SH-SY5Y (cell line): ENCODE measurements at regions not wholly inside any gene's neighbourhood (a gene's known extent, or its start where the extent isn't known, plus 50 kb on each side); places are given as distances from the start of the nearest gene placed in this dataset.

Source experiments
- GATA2 ChIP-seq: IDR thresholded peaks from 2 replicates; pipeline ENCODE4 v1.6.1; 2011; ENCODE audit warnings: mild to moderate bottlenecking, low read depth, low read length
- GATA3 ChIP-seq: IDR thresholded peaks from 2 replicates; pipeline ENCODE4 v1.6.1; 2011; ENCODE audit warnings: low read depth, mild to moderate bottlenecking, low read length, moderate library complexity

DNA sequence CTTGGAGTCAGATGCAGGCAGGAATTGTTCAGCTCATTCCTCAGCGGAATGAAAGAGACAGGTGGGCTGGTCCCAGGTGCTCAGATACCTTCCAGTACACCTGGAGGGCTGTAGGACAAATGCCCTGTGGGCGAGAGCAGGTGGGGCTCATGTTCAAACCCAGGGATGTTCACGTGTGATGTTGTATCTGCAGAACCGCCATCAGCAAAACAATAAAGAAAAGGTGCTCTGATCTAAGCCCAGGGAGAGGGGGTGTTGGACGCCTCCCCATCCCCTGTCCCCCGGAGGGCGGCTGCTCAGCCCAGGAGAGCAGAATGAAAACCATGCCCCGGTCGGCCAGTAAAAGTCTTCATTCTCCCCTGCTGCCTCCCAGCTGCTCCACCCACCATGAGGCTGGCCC, 197.4 kb downstream of the HAUS1 start:
- TF ChIP-seq GATA3 (no peak), GATA2 (no peak)
